ENCODE measurements at regions not wholly inside any gene's neighbourhood (a gene's known extent, or its start where the extent isn't known, plus 50 kb on each side); places are given as distances from the start of the nearest gene placed in this dataset.

DNA sequence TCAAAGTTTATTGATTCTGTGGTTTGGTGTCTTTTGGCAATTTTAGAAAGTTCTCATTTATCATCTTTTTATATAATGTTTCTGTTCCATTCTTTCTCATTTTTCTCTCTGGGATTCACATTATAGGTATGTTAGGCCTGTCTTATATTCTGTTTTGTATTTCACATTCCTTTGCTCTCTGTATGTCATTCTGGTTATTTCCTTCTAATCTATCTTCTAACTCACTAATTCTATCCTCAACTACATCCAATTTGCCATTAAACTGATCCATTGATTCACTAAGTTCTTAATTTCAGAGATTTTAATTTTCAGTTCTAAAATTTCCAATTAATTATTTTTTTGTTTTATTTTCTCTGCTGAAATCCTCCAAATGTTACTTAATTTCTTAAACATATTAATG, 234.8 kb downstream of the FOXD2 start:
- no peak for DNase-seq

DNA sequence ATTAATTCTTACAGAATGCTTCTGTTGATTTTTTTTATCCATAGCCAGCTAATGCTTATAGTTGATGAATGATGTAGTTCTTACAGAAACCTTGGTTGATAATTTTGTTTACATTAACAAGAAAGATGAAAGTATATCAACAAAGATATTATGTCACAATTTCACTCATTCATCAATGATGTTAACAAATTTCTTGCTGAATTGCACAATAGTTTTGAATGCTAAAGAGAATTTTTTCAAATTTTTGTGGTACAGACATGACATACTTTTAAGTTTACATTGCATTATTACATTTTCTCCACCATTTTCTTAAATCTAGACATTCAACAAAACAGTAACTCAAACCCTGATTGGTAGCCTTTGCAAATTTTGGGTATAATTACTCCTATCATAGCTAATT, 236.3 kb downstream of the FOXD2 start:
- DNase-seq: no peak

DNA sequence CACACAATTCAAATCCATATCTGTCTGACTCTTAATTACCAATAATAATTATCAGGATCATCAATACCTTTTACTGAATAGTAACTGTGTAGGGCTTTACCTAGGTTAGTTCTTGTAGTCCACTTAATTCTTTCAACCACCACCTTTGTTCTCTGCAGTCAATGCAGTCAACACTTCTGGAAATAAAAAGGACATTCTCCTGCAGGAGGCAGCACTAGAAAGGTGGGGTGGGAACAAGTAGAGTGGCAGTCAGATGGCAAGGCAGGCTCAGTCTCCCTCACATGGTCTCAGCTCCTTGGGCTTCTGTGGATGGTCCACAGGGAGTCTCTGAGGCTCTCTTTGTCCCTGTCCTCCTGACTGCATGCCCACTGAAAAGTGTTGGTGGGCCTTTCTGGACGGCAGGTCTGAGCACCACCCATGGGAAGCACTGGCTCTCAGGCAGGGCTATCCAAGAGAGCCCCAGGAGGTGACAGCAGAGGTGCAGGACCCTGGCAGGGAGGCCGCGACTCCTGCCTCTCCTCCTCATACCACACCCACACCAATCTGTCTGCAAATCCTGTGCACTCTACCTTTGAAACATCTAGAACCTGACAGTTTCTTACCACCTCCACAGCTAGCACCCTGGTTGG, 237.3 kb downstream of the FOXD2 start:
- no peak for DNase-seq

DNA sequence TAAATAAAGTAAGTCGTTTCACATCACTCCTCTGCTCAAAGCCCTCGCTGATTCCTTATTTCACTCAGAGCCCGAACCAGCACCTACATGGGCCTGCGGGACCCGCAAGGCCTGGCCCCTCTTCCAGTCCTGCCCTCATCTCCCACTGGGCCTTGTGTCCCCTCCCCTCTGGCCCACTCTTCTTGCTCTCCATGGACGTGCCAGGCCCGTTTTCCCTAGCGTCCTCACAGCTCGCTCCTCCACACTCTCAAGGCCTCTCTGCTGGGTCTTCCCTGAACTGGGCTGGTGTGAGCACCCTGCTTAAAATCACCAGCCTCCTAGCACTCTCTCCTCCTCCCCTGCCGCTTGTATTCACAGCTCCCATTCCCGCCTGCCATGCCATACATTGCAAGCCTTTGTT, 237.9 kb downstream of the FOXD2 start:
- DNase-seq: no peak

DNA sequence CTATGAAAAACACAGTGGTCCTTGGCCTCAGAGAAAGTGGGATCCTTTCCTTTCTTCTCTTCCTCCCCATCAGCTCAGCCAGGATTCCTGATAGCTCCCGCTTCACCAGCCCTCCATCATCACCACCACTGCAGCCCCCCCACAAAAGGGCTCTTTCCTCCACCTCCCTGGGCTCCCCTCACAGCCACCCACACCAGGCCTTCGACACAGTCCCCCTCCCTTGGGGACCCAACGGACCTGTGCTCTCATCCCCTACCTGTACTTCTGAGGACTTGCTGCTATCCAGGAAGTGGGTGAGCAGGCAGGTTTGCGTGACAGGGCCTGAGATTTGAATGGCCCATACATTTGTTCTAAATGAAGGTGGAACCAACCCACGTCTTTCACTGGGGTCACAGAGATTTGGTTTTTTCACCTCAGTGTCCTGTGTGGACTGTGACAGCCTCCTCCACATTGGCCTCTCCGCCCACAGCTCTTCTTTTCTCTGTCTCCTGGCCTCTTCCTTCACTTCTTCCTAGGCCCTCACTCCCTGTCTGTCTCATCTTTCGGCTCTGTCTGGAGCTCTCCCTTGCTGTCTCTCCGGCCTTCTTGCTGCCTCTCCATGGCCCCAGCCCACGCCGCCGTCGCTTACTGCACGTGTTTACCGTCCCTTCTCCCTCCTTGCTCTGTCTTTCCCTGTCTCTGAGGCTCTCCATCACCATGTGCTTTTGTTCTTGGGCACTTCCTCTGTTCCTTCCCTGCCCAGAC, 238.6 kb downstream of the FOXD2 start:
- no peak for DNase-seq

DNA sequence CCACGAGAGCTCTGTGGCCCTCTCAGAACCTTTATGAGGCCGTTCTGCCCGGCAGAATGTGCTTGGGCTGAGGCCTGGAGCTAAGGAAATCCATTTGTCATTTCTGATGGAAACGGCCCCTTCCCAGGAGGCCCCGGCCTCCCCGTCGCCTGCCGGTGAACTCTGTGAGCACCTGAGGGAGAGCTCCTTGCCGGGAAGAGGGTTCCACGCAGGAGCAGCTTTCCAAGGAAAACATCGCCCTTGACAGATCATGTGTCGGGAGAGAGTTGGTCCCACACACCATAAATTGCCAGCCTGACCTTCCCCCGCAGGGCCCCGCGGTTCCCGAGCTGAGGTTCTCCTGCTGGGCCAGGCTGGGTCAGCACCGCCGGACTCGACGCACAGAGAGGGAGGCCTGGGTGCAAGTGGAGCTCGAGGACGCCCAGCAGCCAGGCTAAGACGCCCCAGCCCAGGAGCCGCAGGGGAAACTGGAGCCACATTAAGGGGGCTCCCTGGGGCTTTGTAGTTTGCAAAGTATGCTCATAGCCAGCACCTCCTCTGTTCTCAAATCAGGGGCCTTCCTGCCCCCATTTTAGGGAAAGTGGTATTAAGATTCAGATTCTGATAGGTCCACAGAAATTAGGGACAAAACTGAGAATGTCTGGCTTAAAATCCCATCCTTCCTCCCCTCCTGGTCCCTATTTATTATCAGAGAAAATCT, 239.5 kb downstream of the FOXD2 start:
- DNase-seq: no peak

DNA sequence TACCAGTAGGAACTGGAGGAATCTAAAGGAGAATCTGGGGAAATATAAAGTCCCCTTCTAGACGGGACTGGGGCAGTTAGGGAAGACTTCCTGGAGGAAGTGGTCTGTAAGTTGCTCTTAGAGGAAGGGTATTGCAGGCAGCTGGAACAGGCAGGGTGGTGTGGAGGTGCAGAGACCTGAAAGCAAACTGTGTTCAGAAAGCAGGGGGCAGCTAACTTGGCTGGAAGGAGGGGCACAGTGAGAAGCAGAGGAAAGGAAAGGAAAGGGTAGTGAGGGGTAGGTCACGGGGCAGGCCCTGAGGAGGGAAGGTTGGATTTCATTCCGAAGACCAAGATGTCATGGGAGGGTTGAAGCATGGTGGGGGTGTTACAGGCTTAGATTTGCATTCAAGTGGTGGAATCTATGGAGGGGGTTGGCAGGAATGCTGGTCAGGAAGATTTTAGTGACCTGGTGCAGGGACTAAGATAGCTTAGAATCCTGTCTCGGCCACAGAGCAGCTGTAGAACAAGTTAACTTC, 240.7 kb downstream of the FOXD2 start:
- no peak for DNase-seq

DNA sequence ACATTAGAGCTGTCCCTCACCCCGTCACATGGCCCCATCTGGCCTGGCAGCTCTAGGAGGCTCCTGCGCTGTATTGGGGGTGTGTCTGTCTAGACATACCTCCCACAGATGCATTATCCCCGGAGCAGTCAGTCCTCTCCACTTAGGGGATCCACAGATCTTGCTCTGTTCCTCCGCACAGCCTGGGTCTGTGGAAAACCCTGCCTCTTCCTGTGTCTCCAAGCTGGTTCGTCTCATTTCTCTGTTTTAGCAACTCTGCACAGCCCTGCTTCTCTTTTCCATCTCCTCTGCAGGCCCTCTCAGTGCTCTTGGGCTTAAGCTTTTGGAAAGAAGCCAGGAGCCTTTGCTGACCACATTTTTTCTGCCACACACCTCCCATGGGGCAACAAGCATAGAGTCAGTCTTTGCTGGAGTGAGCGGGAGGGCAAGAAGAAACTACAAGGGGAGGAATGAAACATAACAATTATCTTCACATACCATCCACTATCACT, 241.5 kb downstream of the FOXD2 start:
- no peak for DNase-seq

DNA sequence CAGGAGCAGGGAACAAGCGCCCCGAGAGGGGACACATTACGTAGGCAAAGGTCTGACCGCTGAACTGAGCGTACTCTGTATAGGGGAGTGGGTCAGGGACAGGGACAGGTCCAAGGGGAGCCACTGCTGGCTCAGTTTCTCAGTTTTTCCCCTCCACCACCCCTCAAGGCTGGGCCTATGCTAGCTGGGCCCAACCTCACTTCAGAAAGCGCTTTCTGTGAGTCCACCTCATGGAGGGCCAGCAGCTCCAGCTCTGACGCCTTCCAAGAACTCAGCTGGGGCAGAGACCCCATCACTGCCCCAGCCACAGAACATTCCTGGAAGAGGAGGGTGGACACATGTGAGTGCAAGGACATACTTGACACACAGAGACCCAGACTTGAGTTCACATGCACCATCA, 242.0 kb downstream of the FOXD2 start:
- DNase-seq: no peak

DNA sequence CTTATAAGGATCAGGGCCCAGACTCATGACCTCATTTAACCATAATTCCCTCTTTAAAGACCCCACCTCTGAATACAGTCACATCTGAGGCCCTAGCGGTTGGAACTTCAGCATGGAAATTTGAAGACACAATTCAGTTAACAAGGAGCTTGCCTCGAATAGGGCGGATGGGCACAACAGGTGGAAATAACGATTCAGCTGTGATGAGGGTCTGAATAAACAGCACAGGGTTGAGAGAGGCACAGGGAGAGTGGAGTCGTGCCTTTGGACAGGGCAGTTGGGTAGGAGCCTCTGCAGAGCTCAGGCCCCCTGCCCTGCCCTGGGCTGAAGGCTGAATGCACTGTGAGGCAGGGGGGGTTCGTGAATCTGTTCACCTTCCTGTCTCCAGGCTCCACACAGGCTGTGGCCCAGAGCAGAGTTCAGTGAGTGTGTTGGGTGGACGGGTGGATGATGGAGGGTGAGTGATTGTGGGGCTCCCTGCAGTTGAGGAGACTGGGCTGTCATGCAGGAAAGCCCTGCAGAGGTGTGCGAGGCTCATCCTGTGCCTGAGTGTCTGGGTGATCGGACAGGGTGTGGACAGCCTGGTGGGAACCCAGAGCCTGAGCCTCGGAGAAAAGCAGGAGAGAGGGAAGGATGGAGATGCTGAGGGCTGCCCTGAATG, 243.1 kb downstream of the FOXD2 start:
- DNase-seq: no peak

DNA sequence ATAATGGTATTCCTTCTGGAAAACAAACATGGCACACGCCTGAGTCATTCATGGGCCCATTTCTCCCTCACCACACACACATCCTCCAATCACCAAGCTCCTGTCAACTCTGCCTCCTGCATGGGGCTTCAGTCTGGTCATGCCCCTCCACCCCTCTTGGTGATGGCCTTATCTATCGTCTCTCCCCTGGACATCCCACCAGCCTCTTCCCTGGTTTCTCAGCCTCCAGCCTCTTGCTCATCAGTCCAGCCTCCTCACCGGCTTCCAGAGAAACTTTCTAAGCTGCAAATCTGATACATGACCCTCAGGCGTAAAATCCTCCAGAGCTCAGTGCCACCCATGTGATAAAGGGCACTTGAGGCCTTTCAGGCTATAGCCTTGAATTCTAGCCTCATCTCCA, 243.9 kb downstream of the FOXD2 start:
- no peak for DNase-seq

DNA sequence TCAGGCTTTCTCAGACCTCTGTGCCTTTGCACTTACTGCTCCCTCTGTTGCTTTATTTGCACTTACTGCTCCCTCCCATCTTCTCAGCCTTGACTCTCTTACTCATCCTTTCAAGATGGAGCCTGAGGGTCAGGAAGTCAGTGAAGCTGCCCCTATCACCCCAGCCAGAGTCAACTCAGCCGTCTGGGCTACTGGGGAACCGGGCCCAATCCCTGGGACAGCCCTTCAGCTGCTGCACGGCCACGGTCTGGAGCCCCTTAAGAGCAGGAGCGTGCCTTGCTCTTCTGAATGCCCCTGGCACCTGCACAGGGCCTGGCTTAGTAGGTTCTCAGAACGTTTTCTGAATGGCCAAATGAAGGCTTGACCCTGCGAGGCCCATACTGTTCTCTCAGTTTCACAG, 244.4 kb downstream of the FOXD2 start:
- no peak for DNase-seq

DNA sequence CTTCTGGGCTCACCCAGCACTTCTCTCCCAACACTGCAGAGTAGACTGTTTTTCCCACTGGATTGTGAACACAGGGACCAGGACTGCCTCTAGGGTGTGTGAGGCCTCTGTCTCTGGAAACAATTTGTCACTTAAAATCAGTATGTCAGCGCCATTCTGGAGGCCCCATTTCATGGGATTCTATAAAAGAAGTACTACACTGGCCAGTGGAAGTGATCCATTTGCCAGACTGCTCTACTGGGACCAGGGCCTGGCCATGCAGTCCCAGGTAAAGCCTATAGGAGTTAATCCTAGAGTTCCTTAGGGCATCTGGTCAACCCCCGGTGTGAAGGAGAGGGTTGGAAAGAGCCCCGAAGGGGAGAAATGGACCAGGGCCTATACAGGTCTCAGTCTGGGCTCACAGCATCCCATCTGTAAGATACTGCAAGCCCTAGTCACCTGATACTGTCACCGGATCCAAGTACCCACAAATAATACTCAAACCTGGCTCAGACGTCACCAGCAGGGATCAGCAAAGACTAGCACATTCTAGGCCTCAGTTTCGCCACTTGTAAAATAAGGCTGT, 245.0 kb downstream of the FOXD2 start:
- no peak for DNase-seq

DNA sequence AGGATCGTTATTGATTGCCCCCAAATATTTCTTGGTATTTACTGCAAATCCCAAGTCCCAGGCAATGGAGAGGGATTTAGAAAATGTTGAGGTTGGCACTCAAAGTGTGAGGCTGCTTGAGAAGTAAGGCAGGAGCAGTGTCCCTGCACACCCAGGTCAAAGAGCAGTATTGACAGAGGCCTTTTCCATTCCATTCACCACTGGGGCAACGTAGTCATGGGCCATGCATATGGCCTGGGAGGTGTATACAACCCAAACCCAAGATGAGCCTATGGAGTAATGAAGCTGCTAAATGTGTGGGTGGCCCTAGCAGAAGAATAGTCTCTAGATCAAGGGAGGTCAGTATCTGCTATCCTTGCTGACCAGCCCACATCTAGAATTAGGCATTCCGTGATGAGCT, 245.6 kb downstream of the FOXD2 start:
- no peak for DNase-seq

DNA sequence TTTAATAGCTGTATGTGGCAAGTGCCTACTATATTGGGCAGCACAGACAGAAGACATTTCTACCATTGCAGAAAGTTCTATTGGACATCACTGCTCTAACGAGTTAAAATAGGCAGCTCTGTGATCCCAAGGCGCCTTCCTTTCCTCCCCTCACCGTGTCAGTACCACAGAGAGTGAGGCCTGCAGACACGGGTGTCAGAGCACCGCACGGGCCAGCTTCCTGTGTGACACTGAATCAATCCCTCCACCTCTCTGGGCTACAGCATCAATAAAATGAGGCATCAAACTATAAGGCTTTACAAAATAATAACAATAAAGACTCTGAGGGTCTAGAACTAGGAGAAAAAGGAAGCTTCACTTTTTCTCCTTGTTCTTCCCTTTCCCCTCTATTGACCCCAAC, 246.7 kb downstream of the FOXD2 start:
- DNase-seq: no peak

DNA sequence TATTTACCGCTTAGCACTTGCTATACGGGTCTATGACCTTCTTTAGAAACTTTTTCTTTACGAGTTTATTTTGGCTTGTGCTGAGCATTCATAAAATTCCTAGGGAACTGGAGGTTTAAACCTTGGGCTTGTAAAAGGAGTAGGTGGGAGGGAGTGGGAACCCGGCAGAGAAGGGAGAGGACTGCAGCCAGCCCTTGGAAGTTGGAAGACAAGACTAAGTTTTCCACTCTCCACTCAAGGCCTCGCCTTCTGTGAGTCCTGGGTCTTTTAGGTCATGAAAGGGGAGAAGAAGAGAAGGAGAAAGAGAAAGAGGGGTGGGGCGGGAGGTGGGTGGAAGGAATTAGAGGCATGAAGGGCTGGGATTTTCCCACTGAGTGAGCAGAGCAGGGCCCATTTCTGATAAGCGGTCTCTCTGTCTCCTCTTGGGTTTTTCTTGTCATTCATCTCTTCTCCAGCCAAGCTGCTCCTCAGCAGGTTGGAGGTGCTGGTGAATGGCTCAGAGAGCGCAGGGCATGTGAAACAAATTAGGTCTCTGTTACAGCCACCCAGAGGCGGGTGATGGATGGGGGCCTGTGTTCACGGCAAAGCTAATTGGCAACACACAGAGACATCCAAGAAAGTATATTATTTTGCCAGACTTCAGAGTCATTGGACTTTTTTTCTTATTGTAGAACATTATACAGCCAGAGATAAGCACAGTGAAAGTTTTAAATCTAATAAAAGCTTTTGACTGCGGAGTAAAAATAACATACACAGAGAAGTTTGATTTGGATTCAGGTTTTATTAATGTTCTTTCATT, 247.3 kb downstream of the FOXD2 start:
- no peak for DNase-seq

DNA sequence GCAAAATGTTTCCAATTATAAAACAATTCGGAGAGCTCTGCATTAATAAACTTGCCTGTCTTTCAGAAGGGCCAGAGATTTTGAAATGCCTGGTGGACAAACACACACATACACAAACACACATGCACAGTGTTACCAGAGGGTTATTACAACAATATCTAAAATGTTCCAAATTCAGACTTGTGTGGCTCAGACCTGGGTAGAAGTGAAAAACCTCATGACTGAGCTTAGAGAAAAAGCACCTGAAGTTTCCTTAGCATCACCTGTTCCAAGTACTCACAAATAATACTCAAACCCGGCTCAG, 247.9 kb downstream of the FOXD2 start:
- DNase-seq: no peak

DNA sequence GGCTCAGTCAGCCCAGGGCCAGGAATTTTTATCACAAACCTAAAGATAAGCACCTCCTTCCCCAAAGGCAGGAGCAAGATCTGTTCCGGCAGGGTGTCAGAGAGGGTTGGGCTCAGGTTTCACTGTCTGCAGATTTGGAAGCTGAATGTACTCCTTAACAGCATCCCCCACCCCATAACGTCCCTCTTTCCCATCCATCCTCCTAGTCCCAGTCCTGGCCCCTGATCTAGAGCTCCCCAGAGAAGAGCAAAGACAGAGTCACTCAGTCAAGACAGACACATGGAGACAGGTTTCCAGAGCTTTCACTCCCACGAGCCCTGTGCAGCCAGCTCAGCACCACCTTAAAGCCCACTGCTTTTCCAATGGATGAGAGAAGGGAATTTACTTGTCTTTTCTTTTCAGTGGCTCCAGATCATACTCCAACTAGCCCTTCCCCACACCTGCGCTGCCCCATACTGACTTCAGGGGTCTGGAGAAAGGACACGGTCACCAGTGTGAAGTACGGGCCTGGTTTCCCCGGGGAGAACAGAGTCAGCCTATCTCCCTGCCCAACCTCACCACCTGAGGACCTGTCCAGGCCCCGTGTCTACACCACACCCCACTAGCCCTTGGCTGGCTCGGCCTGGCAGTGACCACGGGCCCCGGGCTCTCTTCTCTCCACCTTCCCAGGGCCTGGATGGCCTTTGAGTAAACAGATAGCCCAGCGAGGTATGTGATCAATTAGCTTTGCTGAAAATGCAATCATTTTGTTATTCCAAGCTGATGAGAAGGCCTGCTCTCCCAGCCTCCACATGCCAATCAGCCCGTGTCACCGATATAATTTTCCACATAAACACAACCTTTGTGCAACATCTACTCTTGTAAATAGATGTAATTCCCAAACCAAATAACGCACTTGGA, 249.1 kb downstream of the FOXD2 start:
- no peak for DNase-seq

DNA sequence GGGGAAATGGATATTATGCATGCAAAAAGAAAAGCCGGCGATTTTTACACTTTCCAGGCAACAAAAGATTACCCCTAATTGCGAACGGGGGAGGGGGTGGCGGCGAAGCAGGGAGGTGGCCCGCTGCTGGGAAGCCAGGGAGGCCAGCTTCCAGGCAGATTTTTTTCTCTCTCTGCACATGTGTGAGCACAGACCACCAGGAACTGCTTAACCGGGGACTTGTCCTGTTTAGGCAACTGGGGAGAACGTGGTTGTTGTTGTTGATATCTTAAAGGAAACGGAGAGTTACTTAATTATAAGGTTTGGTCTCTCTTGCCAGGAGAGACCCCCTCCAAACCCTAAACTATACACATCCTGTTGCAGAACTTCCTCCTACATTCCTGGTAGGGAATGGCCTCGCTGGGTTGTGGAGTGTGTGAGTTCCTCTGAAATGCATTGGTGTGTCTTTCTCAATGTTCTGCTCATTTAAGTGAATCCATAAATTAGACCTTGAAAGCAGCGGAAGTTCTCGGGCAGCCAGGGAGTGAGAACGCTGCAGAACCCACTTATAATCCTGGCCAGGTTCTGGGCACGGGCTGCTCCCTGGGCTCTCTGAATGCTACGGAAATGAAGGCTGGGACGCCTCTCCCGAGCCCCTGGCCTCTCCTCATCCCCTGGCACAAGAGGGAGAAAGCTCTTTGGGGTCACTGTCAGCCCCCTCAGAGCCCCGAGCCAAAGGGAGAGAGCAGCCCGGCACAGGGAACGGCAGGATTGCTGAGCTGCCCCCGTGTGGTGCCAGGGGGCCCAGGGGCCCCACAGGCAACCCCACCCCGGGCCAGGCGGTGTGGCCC, 250.0 kb downstream of the FOXD2 start:
- DNase-seq: no peak
